NCI-H1092 treated with DMSO at 0.1 percent for 48 hours (cell line): ENCODE measurements at regions not wholly inside any gene's neighbourhood (a gene's known extent, or its start where the extent isn't known, plus 50 kb on each side); places are given as distances from the start of the nearest gene placed in this dataset.

Experiments
- DNase-seq: peaks from one replicate; lab custom pipeline; 2025; lab: John Stamatoyannopoulos, UW

- no peak for DNase-seq
Measured at GRCh38 chr19:30699871-30700280, 327.7 kb downstream of the ZNF536 start.

- DNase-seq, result no peak
Measured at GRCh38 chr19:30696514-30696913, 324.3 kb downstream of the ZNF536 start.

- no peak for DNase-seq
Measured at GRCh38 chr19:30695171-30695875, 323.1 kb downstream of the ZNF536 start.

- no peak for DNase-seq
Measured at GRCh38 chr19:30694156-30694755, 322.1 kb downstream of the ZNF536 start.

- no peak for DNase-seq
Measured at GRCh38 chr19:30692879-30693503, 320.8 kb downstream of the ZNF536 start.

- no peak for DNase-seq
Measured at GRCh38 chr19:30692181-30692811, 320.1 kb downstream of the ZNF536 start.

GRCh38 chr19:30691819-30692166, 319.6 kb downstream of the ZNF536 start:
- DNase-seq, result no peak

- DNase-seq, result no peak
Measured at GRCh38 chr19:30690935-30691818, 319.0 kb downstream of the ZNF536 start.

GRCh38 chr19:30690525-30690924, 318.3 kb downstream of the ZNF536 start:
- DNase-seq, result no peak

- no peak for DNase-seq
Measured at GRCh38 chr19:30689474-30689873, 317.3 kb downstream of the ZNF536 start.

- DNase-seq, result no peak
Measured at GRCh38 chr19:30688696-30689095, 316.5 kb downstream of the ZNF536 start.

- DNase-seq, result no peak
Measured at GRCh38 chr19:30686826-30687566, 314.8 kb downstream of the ZNF536 start.

GRCh38 chr19:30686176-30686820, 314.1 kb downstream of the ZNF536 start:
- no peak for DNase-seq

GRCh38 chr19:30685426-30686000, 313.3 kb downstream of the ZNF536 start:
- no peak for DNase-seq

GRCh38 chr19:30684613-30685012, 312.4 kb downstream of the ZNF536 start:
- DNase-seq, result no peak

- DNase-seq, result peak; percentile 25
Measured at GRCh38 chr19:30682999-30683536, 310.9 kb downstream of the ZNF536 start.

GRCh38 chr19:30682146-30682998, 310.2 kb downstream of the ZNF536 start:
- no peak for DNase-seq

- no peak for DNase-seq
Measured at GRCh38 chr19:30681162-30682100, 309.2 kb downstream of the ZNF536 start.
